Nephron (organoid): ENCODE measurements at regions not wholly inside any gene's neighbourhood (a gene's known extent, or its start where the extent isn't known, plus 50 kb on each side); places are given as distances from the start of the nearest gene placed in this dataset.

Experiments used
- H3K27ac Mint-ChIP-seq, 3 experiments: 2 replicates each; pipeline ENCODE4 v1.8.0; 2020; ENCODE audit warnings: mixed read lengths in 3 of 3, mild to moderate bottlenecking in 2 of 3, moderate library complexity in 1 of 3
- H3K27me3 Mint-ChIP-seq: 2 replicates; pipeline ENCODE4 v1.8.0; 2021; ENCODE audit warnings: low read depth, mild to moderate bottlenecking, moderate library complexity, mixed read lengths
- H3K36me3 Mint-ChIP-seq: 2 replicates; pipeline ENCODE4 v1.8.0; 2020; ENCODE audit warnings: low read depth, mixed read lengths
- H3K4me1 Mint-ChIP-seq: 2 replicates; pipeline ENCODE4 v1.8.0; 2020; ENCODE audit warnings: mixed read lengths
- H3K4me3 Mint-ChIP-seq, 3 experiments: 2 replicates each; pipeline ENCODE4 v1.8.0; 2020; ENCODE audit warnings: mild to moderate bottlenecking in 3 of 3, mixed read lengths in 3 of 3, moderate library complexity in 2 of 3
- H3K9me3 Mint-ChIP-seq: 2 replicates; pipeline ENCODE4 v1.8.0; 2020; ENCODE audit warnings: mixed read lengths
- TF ChIP-seq, protein P1 (sequence below), 3 experiments: fragments of 200-600 bp; sonication (generic); IDR thresholded peaks; one replicate each; pipeline ENCODE4 v1.5.0; 2021; ENCODE audit warnings: antibody characterized with exemption in 3 of 3; ENCODE audit not compliant: unreplicated experiment in 3 of 3

- Mint-ChIP-seq H3K9me3 (peaks cover 8% of the 10 kb centered on the region), H3K4me1 (no peaks in the 10 kb centered on the region), H3K4me3 (no peak overlapping the region), H3K36me3 (no peaks in the 10 kb centered on the region), H3K27me3 (peaks cover 19% of the 10 kb centered on the region), H3K27ac (no peak overlapping the region)
- TF ChIP-seq, protein P1, sequence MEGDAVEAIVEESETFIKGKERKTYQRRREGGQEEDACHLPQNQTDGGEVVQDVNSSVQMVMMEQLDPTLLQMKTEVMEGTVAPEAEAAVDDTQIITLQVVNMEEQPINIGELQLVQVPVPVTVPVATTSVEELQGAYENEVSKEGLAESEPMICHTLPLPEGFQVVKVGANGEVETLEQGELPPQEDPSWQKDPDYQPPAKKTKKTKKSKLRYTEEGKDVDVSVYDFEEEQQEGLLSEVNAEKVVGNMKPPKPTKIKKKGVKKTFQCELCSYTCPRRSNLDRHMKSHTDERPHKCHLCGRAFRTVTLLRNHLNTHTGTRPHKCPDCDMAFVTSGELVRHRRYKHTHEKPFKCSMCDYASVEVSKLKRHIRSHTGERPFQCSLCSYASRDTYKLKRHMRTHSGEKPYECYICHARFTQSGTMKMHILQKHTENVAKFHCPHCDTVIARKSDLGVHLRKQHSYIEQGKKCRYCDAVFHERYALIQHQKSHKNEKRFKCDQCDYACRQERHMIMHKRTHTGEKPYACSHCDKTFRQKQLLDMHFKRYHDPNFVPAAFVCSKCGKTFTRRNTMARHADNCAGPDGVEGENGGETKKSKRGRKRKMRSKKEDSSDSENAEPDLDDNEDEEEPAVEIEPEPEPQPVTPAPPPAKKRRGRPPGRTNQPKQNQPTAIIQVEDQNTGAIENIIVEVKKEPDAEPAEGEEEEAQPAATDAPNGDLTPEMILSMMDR (IDR thresholded peaks at IDR 0.05; ENCODE audit: unreplicated experiment in 3 of 3): no peak
Observed at GRCh38 chr10:130230036-130230435, 93.8 kb downstream of the GLRX3 start.

GRCh38 chr10:130230611-130231010 lies 94.4 kb downstream of the GLRX3 start:
- Mint-ChIP-seq H3K9me3 (peaks cover 8% of the 10 kb centered on the region), H3K36me3 (no peaks in the 10 kb centered on the region), H3K27ac (no peak overlapping the region), H3K27me3 (peaks cover 18% of the 10 kb centered on the region), H3K4me1 (no peaks in the 10 kb centered on the region), H3K4me3 (no peak overlapping the region)
- TF ChIP-seq, protein P1 (IDR thresholded peaks at IDR 0.05; ENCODE audit: unreplicated experiment in 3 of 3): no peak

DNA sequence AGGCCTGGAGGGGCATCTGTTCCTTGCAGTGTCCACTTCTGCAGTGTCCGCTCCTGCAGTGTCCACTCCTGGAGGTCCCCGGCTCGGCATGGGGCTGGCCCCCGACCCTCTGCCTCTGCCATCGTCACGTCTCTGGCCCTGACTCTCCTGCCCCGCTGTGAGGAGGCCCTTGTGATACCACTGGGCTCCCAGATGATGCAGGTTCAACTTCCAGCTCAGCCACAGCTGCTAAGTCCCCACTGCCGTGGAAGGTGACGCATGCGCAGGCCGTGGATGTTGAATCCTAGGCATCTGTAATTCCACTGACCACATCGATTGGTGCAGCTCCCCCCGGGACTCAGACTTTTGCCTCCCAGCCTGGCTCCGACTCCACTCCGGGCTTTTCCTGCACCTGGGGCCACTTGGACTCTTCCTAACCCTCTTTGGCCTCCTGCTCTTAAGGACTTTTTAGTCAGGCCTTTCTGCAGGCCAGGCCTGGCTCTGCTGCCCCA lies 95.1 kb downstream of the GLRX3 start:
- Mint-ChIP-seq H3K4me3 (no peak overlapping the region), H3K36me3 (no peaks in the 10 kb centered on the region), H3K27me3 (peaks cover 12% of the 10 kb centered on the region), H3K27ac (no peak overlapping the region), H3K4me1 (no peaks in the 10 kb centered on the region), H3K9me3 (peaks cover 11% of the 10 kb centered on the region)
- TF ChIP-seq, protein P1 (IDR thresholded peaks at IDR 0.05; ENCODE audit: unreplicated experiment in 3 of 3): no peak

GRCh38 chr10:130232166-130233034 lies 96.2 kb downstream of the GLRX3 start:
- no peaks in the 10 kb centered on the region for H3K36me3 Mint-ChIP-seq
- H3K9me3 Mint-ChIP-seq: peaks cover 10% of the 10 kb centered on the region
- no peaks in the 10 kb centered on the region for H3K4me1 Mint-ChIP-seq
- H3K27me3 Mint-ChIP-seq: peaks cover 11% of the 10 kb centered on the region
- TF ChIP-seq, protein P1 (IDR thresholded peaks at IDR 0.05; ENCODE audit: unreplicated experiment in 3 of 3): no peak
- no peak overlapping the region for H3K4me3 Mint-ChIP-seq
- no peak overlapping the region for H3K27ac Mint-ChIP-seq

GRCh38 chr10:130233035-130233360 lies 96.8 kb downstream of the GLRX3 start:
- Mint-ChIP-seq H3K9me3 (peaks cover 8% of the 10 kb centered on the region), H3K27me3 (peaks cover 11% of the 10 kb centered on the region), H3K36me3 (no peaks in the 10 kb centered on the region), H3K27ac (no peak overlapping the region), H3K4me3 (no peak overlapping the region), H3K4me1 (no peaks in the 10 kb centered on the region)
- TF ChIP-seq, protein P1 (IDR thresholded peaks at IDR 0.05; ENCODE audit: unreplicated experiment in 3 of 3): no peak

GRCh38 chr10:130233426-130233825 lies 97.2 kb downstream of the GLRX3 start:
- no peaks in the 10 kb centered on the region for H3K4me1 Mint-ChIP-seq
- no peak overlapping the region for H3K4me3 Mint-ChIP-seq
- H3K36me3 Mint-ChIP-seq: no peaks in the 10 kb centered on the region
- H3K9me3 Mint-ChIP-seq: peaks cover 10% of the 10 kb centered on the region
- H3K27me3 Mint-ChIP-seq: peaks cover 11% of the 10 kb centered on the region
- TF ChIP-seq, protein P1 (IDR thresholded peaks at IDR 0.05; ENCODE audit: unreplicated experiment in 3 of 3): no peak
- no peak overlapping the region for H3K27ac Mint-ChIP-seq
